PC-9 (cell line): ENCODE measurements at regions not wholly inside any gene's neighbourhood (a gene's known extent, or its start where the extent isn't known, plus 50 kb on each side); places are given as distances from the start of the nearest gene placed in this dataset.
"Not testable (repeated sequence)": the region's sequence is repeated elsewhere in the genome, so short reads cannot be mapped to it uniquely, and the experiment has no call there.

Experiments used
- BruUV-seq: library from RNA; stranded (reverse); fragments of 400-500 nt; replicated peaks from 2 replicates; lab custom pipeline; 2021; lab: Mats Ljungman, UMichigan
- CTCF ChIA-PET: fragments of 300-600 bp; sonication (Branson Sonifier 250); formaldehyde crosslinking; loops from one replicate; lab custom pipeline; 2022; ENCODE audit warnings: antibody characterized with exemption; lab: Charles Lee
- POLR2A ChIA-PET: fragments of 300-600 bp; sonication (Branson Sonifier 250); formaldehyde crosslinking; loops from one replicate; lab custom pipeline; 2022; ENCODE audit warnings: antibody characterized with exemption; ENCODE audit not compliant: unreplicated experiment; lab: Charles Lee
- DNase-seq, 2 experiments: peaks; one replicate each; pipeline versions ENCODE4 v3.0.0 to v3.0.0-alpha.2; 2015 to 2022; ENCODE audit warnings: mixed read lengths in 1 of 2
- H2AFZ ChIP-seq: fragments of 200-600 bp; sonication (generic); 2 replicates; pipeline ENCODE4 v1.8.1; 2017; ENCODE audit warnings: antibody characterized with exemption
- H3F3A ChIP-seq: fragments of 200-600 bp; sonication (generic); 2 replicates; pipeline ENCODE4 v1.8.1; 2017; ENCODE audit warnings: antibody characterized with exemption, mild to moderate bottlenecking, low read depth; ENCODE audit not compliant: insufficient read depth
- H3K27ac ChIP-seq: fragments of 200-600 bp; sonication (generic); 2 replicates; pipeline ENCODE4 v1.6.1; 2016; ENCODE audit warnings: mixed run types
- H3K27me3 ChIP-seq: fragments of 200-600 bp; sonication (generic); 2 replicates; pipeline ENCODE4 v1.6.1; 2016; ENCODE audit warnings: low read depth, mixed run types; ENCODE audit not compliant: insufficient read depth
- H3K36me3 ChIP-seq: fragments of 200-600 bp; sonication (generic); 2 replicates; pipeline ENCODE4 v1.6.1; 2016; ENCODE audit warnings: low read depth, mixed run types
- H3K4me1 ChIP-seq: fragments of 200-600 bp; sonication (generic); replicated peaks from 2 replicates; pipeline ENCODE4 v1.6.1; 2016; ENCODE audit warnings: mixed run types; ENCODE audit not compliant: insufficient read depth
- H3K4me2 ChIP-seq: fragments of 200-600 bp; sonication (generic); 2 replicates; pipeline ENCODE4 v1.6.1; 2017; ENCODE audit warnings: mixed run types
- H3K4me3 ChIP-seq: fragments of 200-600 bp; sonication (generic); 2 replicates; pipeline ENCODE4 v1.6.1; 2016; ENCODE audit warnings: mixed run types
- H3K79me2 ChIP-seq: fragments of 200-600 bp; sonication (generic); 2 replicates; pipeline ENCODE4 v1.6.1; 2017; ENCODE audit warnings: low read depth, mixed run types
- H3K9me2 ChIP-seq: fragments of 200-600 bp; sonication (generic); 2 replicates; pipeline ENCODE4 v1.8.1; 2017; ENCODE audit warnings: mild to moderate bottlenecking; ENCODE audit not compliant: insufficient read depth
- H3K9me3 ChIP-seq: fragments of 200-600 bp; sonication (generic); 2 replicates; pipeline ENCODE4 v1.8.1; 2016; ENCODE audit warnings: low read depth; ENCODE audit not compliant: insufficient read depth
- H4K20me1 ChIP-seq: fragments of 200-600 bp; sonication (generic); 2 replicates; pipeline ENCODE4 v1.8.1; 2017; ENCODE audit not compliant: insufficient read depth
- CTCF ChIP-seq: fragments of 200-600 bp; sonication (generic); conservative IDR thresholded peaks from 2 replicates; pipeline ENCODE4 v1.6.1; 2017; ENCODE audit warnings: mixed run types, antibody characterized with exemption, mild to moderate bottlenecking, moderate library complexity
- EZH2 ChIP-seq: fragments of 200-600 bp; sonication (generic); IDR thresholded peaks from 2 replicates; pipeline ENCODE4 v1.8.0; 2017; ENCODE audit warnings: antibody characterized with exemption, low read depth
- intact Hi-C: fragments of 100-400 bp; cut with micrococcal nuclease; formaldehyde crosslinking; loops from one replicate; pipeline ENCODE4 v1.10.0; 2022; ENCODE audit not compliant: unreplicated experiment

GRCh38 chr21:19540287-19540686 lies 1136.7 kb upstream of the TMPRSS15 start:
- Histone ChIP-seq H3K4me2 (no peak overlapping the region), H3K36me3 (no peaks in the 10 kb centered on the region), H3K27ac (no peak overlapping the region), H3F3A (no peaks in the 10 kb centered on the region), H3K4me3 (no peak overlapping the region), H3K79me2 (no peaks in the 10 kb centered on the region), H2AFZ (no peak overlapping the region), H4K20me1 (no peaks in the 10 kb centered on the region), H3K4me1 (no peaks in the 10 kb centered on the region), H3K9me3 (no peaks in the 10 kb centered on the region), H3K9me2 (no peaks in the 10 kb centered on the region), H3K27me3 (no peaks in the 10 kb centered on the region)
- TF ChIP-seq EZH2 (no peak), CTCF (no peak)
- intact Hi-C loops = no loop called here
- no TSS peak for BruUV-seq
- ChIA-PET CTCF (no interaction called here), POLR2A (no interaction called here)
- no peak for DNase-seq

- Histone ChIP-seq H3F3A (no peaks in the 10 kb centered on the region), H3K4me2 (no peak overlapping the region), H3K9me3 (no peaks in the 10 kb centered on the region), H3K79me2 (no peaks in the 10 kb centered on the region), H3K27ac (no peak overlapping the region), H2AFZ (no peak overlapping the region), H4K20me1 (no peaks in the 10 kb centered on the region), H3K27me3 (no peaks in the 10 kb centered on the region), H3K4me3 (no peak overlapping the region), H3K36me3 (no peaks in the 10 kb centered on the region), H3K4me1 (no peaks in the 10 kb centered on the region), H3K9me2 (no peaks in the 10 kb centered on the region)
- DNase-seq = no peak
- intact Hi-C loops = no loop called here
- CTCF ChIA-PET = no interaction called here
- BruUV-seq = no TSS peak
- TF ChIP-seq CTCF (no peak), EZH2 (no peak)
- POLR2A ChIA-PET = no interaction called here
Measured at GRCh38 chr21:19541602-19542001, 1138.0 kb upstream of the TMPRSS15 start.

- BruUV-seq, H3K9me2 ChIP-seq, H3K4me2 ChIP-seq, H3K27ac ChIP-seq, H3K36me3 ChIP-seq, CTCF ChIA-PET, H3K4me3 ChIP-seq, H3K4me1 ChIP-seq, H4K20me1 ChIP-seq, intact Hi-C loops, POLR2A ChIA-PET, DNase-seq, H2AFZ ChIP-seq, H3K79me2 ChIP-seq, H3K9me3 ChIP-seq, H3K27me3 ChIP-seq, H3F3A ChIP-seq: not testable (repeated sequence)
Measured at GRCh38 chr21:19544493-19544892, 1140.9 kb upstream of the TMPRSS15 start.
